Hepatocyte (in vitro differentiated cells): ENCODE measurements at regions not wholly inside any gene's neighbourhood (a gene's known extent, or its start where the extent isn't known, plus 50 kb on each side); places are given as distances from the start of the nearest gene placed in this dataset.

Source experiments
- CTCF ChIP-seq: fragments of 200-600 bp; sonication (generic); IDR thresholded peaks from 2 replicates; pipeline ENCODE4 v1.5.1; 2016; ENCODE audit warnings: antibody characterized with exemption, mild to moderate bottlenecking; ENCODE audit not compliant: poor library complexity
- EZH2 ChIP-seq: fragments of 200-600 bp; sonication (generic); IDR thresholded peaks from 2 replicates; pipeline ENCODE4 v1.6.1; 2016; ENCODE audit warnings: antibody characterized with exemption, mild to moderate bottlenecking, borderline replicate concordance
- EZH2phosphoT487 ChIP-seq: fragments of 200-600 bp; sonication (generic); IDR thresholded peaks from one replicate; pipeline ENCODE4 v1.6.1; 2018; ENCODE audit warnings: antibody characterized with exemption, mild to moderate bottlenecking, low read depth, moderate library complexity; ENCODE audit not compliant: unreplicated experiment, severe bottlenecking

GRCh38 chr9:19618816-19619215 lies 170.0 kb downstream of the SLC24A2 start:
- no peak for TF ChIP-seq CTCF
- no peak for TF ChIP-seq EZH2
- no peak for TF ChIP-seq EZH2phosphoT487
